ENCODE measurements at regions not wholly inside any gene's neighbourhood (a gene's known extent, or its start where the extent isn't known, plus 50 kb on each side); places are given as distances from the start of the nearest gene placed in this dataset.

- H3K4me3 ChIP-seq (ENCODE audit: low read depth, low read length), result no peak overlapping the region
- TF ChIP-seq CTCF (IDR thresholded peaks at IDR 0.05; ENCODE audit: insufficient read depth, low read length, severe bottlenecking), result no peak
- no peaks in the 10 kb centered on the region for H3K36me3 ChIP-seq (ENCODE audit: control insufficient read depth, insufficient read depth, low read length)
- H3K27me3 ChIP-seq (ENCODE audit: control insufficient read depth, insufficient read depth, low read length), result no peaks in the 10 kb centered on the region
- DNase-seq (ENCODE audit: low read depth) (no peak), FAIRE-seq (no peak)
These were observed 309.6 kb downstream of the DTWD2 start for GRCh38 chr5:118678746-118679145.

- Histone ChIP-seq H3K36me3 (ENCODE audit: control insufficient read depth, insufficient read depth, low read length) (no peaks in the 10 kb centered on the region), H3K27me3 (ENCODE audit: control insufficient read depth, insufficient read depth, low read length) (no peaks in the 10 kb centered on the region), H3K4me3 (ENCODE audit: low read depth, low read length) (no peak overlapping the region)
- no peak for TF ChIP-seq CTCF (IDR thresholded peaks at IDR 0.05; ENCODE audit: insufficient read depth, low read length, severe bottlenecking)
- DNase-seq (ENCODE audit: low read depth), result no peak
- FAIRE-seq, result no peak
These were observed 313.1 kb downstream of the DTWD2 start for GRCh38 chr5:118675247-118675646.

GRCh38 chr5:118657576-118657975, 330.8 kb downstream of the DTWD2 start:
- no peak overlapping the region for H3K4me3 ChIP-seq (ENCODE audit: low read depth, low read length)
- no peaks in the 10 kb centered on the region for H3K36me3 ChIP-seq (ENCODE audit: control insufficient read depth, insufficient read depth, low read length)
- H3K27me3 ChIP-seq (ENCODE audit: control insufficient read depth, insufficient read depth, low read length), result no peaks in the 10 kb centered on the region
- no peak for FAIRE-seq
- no peak for TF ChIP-seq CTCF (IDR thresholded peaks at IDR 0.05; ENCODE audit: insufficient read depth, low read length, severe bottlenecking)
- no peak for DNase-seq (ENCODE audit: low read depth)

- FAIRE-seq (no peak), DNase-seq (ENCODE audit: low read depth) (no peak)
- no peak for TF ChIP-seq CTCF (IDR thresholded peaks at IDR 0.05; ENCODE audit: insufficient read depth, low read length, severe bottlenecking)
- Histone ChIP-seq H3K4me3 (ENCODE audit: low read depth, low read length) (no peak overlapping the region), H3K27me3 (ENCODE audit: control insufficient read depth, insufficient read depth, low read length) (no peaks in the 10 kb centered on the region), H3K36me3 (ENCODE audit: control insufficient read depth, insufficient read depth, low read length) (no peaks in the 10 kb centered on the region)
These were observed 334.5 kb downstream of the DTWD2 start for GRCh38 chr5:118653872-118654271.

GRCh38 chr5:118653183-118653582, 335.2 kb downstream of the DTWD2 start:
- FAIRE-seq, result no peak

More at GRCh38 chr5:118653183-118653582, 335.2 kb downstream of the DTWD2 start:
- no peak for DNase-seq (ENCODE audit: low read depth)
- H3K27me3 ChIP-seq (ENCODE audit: control insufficient read depth, insufficient read depth, low read length), result no peaks in the 10 kb centered on the region
- no peak overlapping the region for H3K4me3 ChIP-seq (ENCODE audit: low read depth, low read length)
- no peaks in the 10 kb centered on the region for H3K36me3 ChIP-seq (ENCODE audit: control insufficient read depth, insufficient read depth, low read length)
- TF ChIP-seq CTCF (IDR thresholded peaks at IDR 0.05; ENCODE audit: insufficient read depth, low read length, severe bottlenecking), result no peak

All from bronchial epithelial cell (primary cell).